GM23338 (cell line): ENCODE measurements at regions not wholly inside any gene's neighbourhood (a gene's known extent, or its start where the extent isn't known, plus 50 kb on each side); places are given as distances from the start of the nearest gene placed in this dataset.

Experiments
- ATAC-seq: fragments of 200-7000 bp; cut with Tn5 transposase; 3 replicates; pipeline ENCODE4 v1.9.1; 2020
- DNase-seq: peaks from one replicate; pipeline ENCODE4 v3.0.0-alpha.2; 2015; ENCODE audit warnings: low spot score
- H2AFZ ChIP-seq: fragments of 200-600 bp; sonication (generic); 2 replicates; pipeline ENCODE4 v1.8.0; 2016; ENCODE audit warnings: antibody characterized with exemption, mild to moderate bottlenecking, moderate library complexity
- H3F3A ChIP-seq: fragments of 200-600 bp; sonication (generic); replicated peaks from 2 replicates; pipeline ENCODE4 v1.8.0; 2017; ENCODE audit warnings: antibody characterized with exemption, mixed run types, low read depth
- H3K27ac ChIP-seq: fragments of 200-600 bp; sonication (generic); 2 replicates; pipeline ENCODE4 v1.6.1; 2016; ENCODE audit warnings: low read depth
- H3K27me3 ChIP-seq: fragments of 200-600 bp; sonication (generic); 2 replicates; pipeline ENCODE4 v1.8.0; 2016; ENCODE audit warnings: mild to moderate bottlenecking, mixed run types, moderate library complexity; ENCODE audit not compliant: insufficient read depth
- H3K36me3 ChIP-seq: fragments of 200-600 bp; sonication (generic); 2 replicates; pipeline ENCODE4 v1.8.0; 2016; ENCODE audit warnings: mild to moderate bottlenecking; ENCODE audit not compliant: insufficient read depth
- H3K4me1 ChIP-seq: fragments of 200-600 bp; sonication (generic); 2 replicates; pipeline ENCODE4 v1.8.0; 2016; ENCODE audit warnings: mild to moderate bottlenecking, moderate library complexity; ENCODE audit not compliant: insufficient read depth
- H3K4me2 ChIP-seq: fragments of 200-600 bp; sonication (generic); 2 replicates; pipeline ENCODE4 v1.7.1; 2017; ENCODE audit warnings: mixed run types
- H3K4me3 ChIP-seq: fragments of 200-600 bp; sonication (generic); 2 replicates; pipeline ENCODE4 v1.6.1; 2016; ENCODE audit warnings: mixed run types
- H3K79me2 ChIP-seq: fragments of 200-600 bp; sonication (generic); replicated peaks from 2 replicates; pipeline ENCODE4 v1.8.0; 2017; ENCODE audit warnings: mild to moderate bottlenecking; ENCODE audit not compliant: insufficient read depth
- H3K9me2 ChIP-seq: fragments of 200-600 bp; sonication (generic); 2 replicates; pipeline ENCODE4 v1.8.0; 2017; ENCODE audit not compliant: insufficient read depth
- H4K20me1 ChIP-seq: fragments of 200-600 bp; sonication (generic); replicated peaks from 2 replicates; pipeline ENCODE4 v1.8.0; 2017; ENCODE audit warnings: mild to moderate bottlenecking; ENCODE audit not compliant: insufficient read depth
- H3K27ac Mint-ChIP-seq: 2 replicates; pipeline ENCODE4 v1.8.0; 2020; ENCODE audit warnings: inconsistent platforms, mild to moderate bottlenecking, moderate library complexity, mixed read lengths
- H3K27me3 Mint-ChIP-seq: 3 replicates; pipeline ENCODE4 v1.8.0; 2022; ENCODE audit warnings: low read depth, mild to moderate bottlenecking, moderate library complexity, mixed read lengths, inconsistent platforms; ENCODE audit not compliant: insufficient read depth, poor library complexity
- H3K36me3 Mint-ChIP-seq: 3 replicates; pipeline ENCODE4 v1.8.0; 2021; ENCODE audit warnings: low read depth, mild to moderate bottlenecking, inconsistent platforms, moderate library complexity, mixed read lengths
- H3K4me1 Mint-ChIP-seq: 3 replicates; pipeline ENCODE4 v1.8.0; 2020; ENCODE audit warnings: mild to moderate bottlenecking, inconsistent platforms, mixed read lengths
- H3K4me3 Mint-ChIP-seq: 3 replicates; pipeline ENCODE4 v1.8.0; 2021; ENCODE audit warnings: moderate library complexity, mild to moderate bottlenecking, inconsistent platforms, mixed read lengths
- H3K9me3 Mint-ChIP-seq: 3 replicates; pipeline ENCODE4 v1.8.0; 2020; ENCODE audit warnings: moderate library complexity, mild to moderate bottlenecking, inconsistent platforms, mixed read lengths
- CREB1 ChIP-seq: fragments of 250-450 bp; sonication (Bioruptor Pico); IDR thresholded peaks from 2 replicates; pipeline ENCODE4 v1.5.0; 2020; ENCODE audit warnings: low read depth, mild to moderate bottlenecking, moderate library complexity
- CTCF ChIP-seq, 2 experiments: fragments of 200-600 bp in 1 of 2; sonication (generic) in 1 of 2; conservative IDR thresholded peaks; 2 replicates each; pipeline versions ENCODE4 v1.5.1 to v1.6.1; 2016 to 2017; ENCODE audit warnings: antibody characterized with exemption in 2 of 2, low read depth in 2 of 2, mild to moderate bottlenecking in 2 of 2, moderate library complexity in 1 of 2
- ETS1 ChIP-seq: IDR thresholded peaks from 2 replicates; pipeline ENCODE4 v1.6.1; 2016; ENCODE audit warnings: antibody characterized with exemption
- EZH2 ChIP-seq: fragments of 200-600 bp; sonication (generic); IDR thresholded peaks from one replicate; pipeline ENCODE4 v1.8.0; 2017; ENCODE audit warnings: antibody characterized with exemption, mild to moderate bottlenecking, low read depth; ENCODE audit not compliant: unreplicated experiment
- EZH2phosphoT487 ChIP-seq: fragments of 200-600 bp; sonication (generic); IDR thresholded peaks from one replicate; pipeline ENCODE4 v1.8.1; 2018; ENCODE audit warnings: antibody characterized with exemption; ENCODE audit not compliant: unreplicated experiment
- NANOG ChIP-seq: IDR thresholded peaks from 2 replicates; pipeline ENCODE4 v1.6.1; 2016; ENCODE audit warnings: antibody characterized with exemption, borderline replicate concordance
- POLR2AphosphoS5 ChIP-seq: IDR thresholded peaks from 2 replicates; pipeline ENCODE4 v1.6.1; 2016; ENCODE audit warnings: antibody characterized with exemption, low read depth
- REST ChIP-seq: IDR thresholded peaks from one replicate; pipeline ENCODE4 v1.6.1; 2018; ENCODE audit warnings: antibody characterized with exemption; ENCODE audit not compliant: unreplicated experiment
- STAT1 ChIP-seq: IDR thresholded peaks from one replicate; pipeline ENCODE4 v1.6.1; 2016; ENCODE audit warnings: antibody characterized with exemption; ENCODE audit not compliant: unreplicated experiment
- ZNF114 ChIP-seq: fragments of 250-450 bp; sonication (Bioruptor Pico); IDR thresholded peaks from 2 replicates; pipeline ENCODE4 v1.5.0; 2020; ENCODE audit warnings: mild to moderate bottlenecking, moderate library complexity
- ZNF331 ChIP-seq: fragments of 250-450 bp; sonication (Bioruptor Pico); IDR thresholded peaks from 2 replicates; pipeline ENCODE4 v1.5.0; 2020; ENCODE audit warnings: low read depth, mild to moderate bottlenecking, moderate library complexity

GRCh38 chr1:29703596-29704370, 467.5 kb downstream of the PTPRU start:
- no peak overlapping the region for H3K4me3 Mint-ChIP-seq
- peak; percentile 68 to 71 for TF ChIP-seq CTCF (conservative IDR thresholded peaks at IDR 0.05; ENCODE audit: low read depth in 2 of 2)
- no peak for TF ChIP-seq POLR2AphosphoS5

GRCh38 chr1:29700491-29700890, 464.2 kb downstream of the PTPRU start:
- TF ChIP-seq EZH2 = no peak
- no peak for TF ChIP-seq NANOG
- no peak for TF ChIP-seq ZNF331 (CRISPR knock-in tag)
- TF ChIP-seq CREB1 = no peak
- TF ChIP-seq POLR2AphosphoS5 = no peak
- no peak for TF ChIP-seq STAT1
- TF ChIP-seq ETS1 = no peak
- TF ChIP-seq ZNF114 (CRISPR knock-in tag) = no peak
- TF ChIP-seq EZH2phosphoT487 = no peak
- no peak for TF ChIP-seq CTCF (conservative IDR thresholded peaks at IDR 0.05; ENCODE audit: low read depth in 2 of 2)
- TF ChIP-seq REST = no peak
- Histone ChIP-seq H3K79me2 (no peaks in the 10 kb centered on the region), H3F3A (no peaks in the 10 kb centered on the region), H3K4me3 (no peak overlapping the region), H3K27ac (no peak overlapping the region), H3K36me3 (no peaks in the 10 kb centered on the region), H4K20me1 (no peaks in the 10 kb centered on the region), H3K4me2 (no peak overlapping the region), H3K4me1 (peaks cover 8% of the 10 kb centered on the region), H2AFZ (no peak overlapping the region), H3K9me2 (0 out of 2 replicates have a peak, but pooled peaks cover 5% of the 10 kb centered on the region), H3K27me3 (no peaks in the 10 kb centered on the region)
- ATAC-seq = no peak
- Mint-ChIP-seq H3K9me3 (no peaks in the 10 kb centered on the region), H3K4me1 (peaks cover 10% of the 10 kb centered on the region), H3K4me3 (no peak overlapping the region), H3K27ac (no peak overlapping the region), H3K27me3 (peaks cover 7% of the 10 kb centered on the region), H3K36me3 (no peaks in the 10 kb centered on the region)
- no peak for DNase-seq

More at GRCh38 chr1:29703596-29704370, 467.5 kb downstream of the PTPRU start:
- no peaks in the 10 kb centered on the region for H3K9me3 Mint-ChIP-seq
- H2AFZ ChIP-seq = no peak overlapping the region
- H3F3A ChIP-seq = no peaks in the 10 kb centered on the region
- H3K9me2 ChIP-seq = 0 out of 2 replicates have a peak, but pooled peaks cover 5% of the 10 kb centered on the region
- H3K27ac Mint-ChIP-seq = no peak overlapping the region
- H3K27ac ChIP-seq = no peak overlapping the region
- peak overlapping the region; percentile 26; the same call in 1 of the 2 replicates for H3K4me2 ChIP-seq
- H3K79me2 ChIP-seq = no peaks in the 10 kb centered on the region
- no peaks in the 10 kb centered on the region for H3K36me3 Mint-ChIP-seq
- ATAC-seq (peak; percentile 50), DNase-seq (peak; percentile 74)
- no peak overlapping the region for H3K4me3 ChIP-seq
- peaks cover 8% of the 10 kb centered on the region for H3K4me1 ChIP-seq
- H3K4me1 Mint-ChIP-seq = peaks cover 16% of the 10 kb centered on the region
- H4K20me1 ChIP-seq = no peaks in the 10 kb centered on the region
- H3K27me3 Mint-ChIP-seq = peaks cover 10% of the 10 kb centered on the region
- H3K36me3 ChIP-seq = no peaks in the 10 kb centered on the region
- no peaks in the 10 kb centered on the region for H3K27me3 ChIP-seq
